Activated CD4-positive, alpha-beta T cell treated with anti-CD3 and anti-CD28 coated beads, Interleukin-2, amount 10 ng/mL, durations not matched to agents 7 days and 5 days (primary cell): ENCODE measurements at regions not wholly inside any gene's neighbourhood (a gene's known extent, or its start where the extent isn't known, plus 50 kb on each side); places are given as distances from the start of the nearest gene placed in this dataset.

Source experiments
- CTCF ChIA-PET: fragments of 350-600 bp; sonication (Branson Sonifier 250); formaldehyde crosslinking; loops from one replicate; lab custom pipeline; 2021; ENCODE audit warnings: antibody characterized with exemption; lab: Charles Lee
- POLR2A ChIA-PET: fragments of 350-600 bp; sonication (Branson Sonifier 250); formaldehyde crosslinking; loops from one replicate; lab custom pipeline; 2021; ENCODE audit warnings: antibody characterized with exemption; lab: Charles Lee
- DNase-seq: peaks from one replicate; pipeline ENCODE4 v3.0.0-alpha.2; 2020
- H3K27ac Mint-ChIP-seq: one replicate; pipeline ENCODE4 v1.8.0; 2021; ENCODE audit warnings: mild to moderate bottlenecking, moderate library complexity, mixed read lengths
- H3K27me3 Mint-ChIP-seq: one replicate; pipeline ENCODE4 v1.8.0; 2021; ENCODE audit warnings: mixed read lengths
- H3K36me3 Mint-ChIP-seq: one replicate; pipeline ENCODE4 v1.8.0; 2021; ENCODE audit warnings: low read depth, mixed read lengths
- H3K4me1 Mint-ChIP-seq: one replicate; pipeline ENCODE4 v1.8.0; 2021; ENCODE audit warnings: mixed read lengths
- H3K4me3 Mint-ChIP-seq: one replicate; pipeline ENCODE4 v1.8.0; 2021; ENCODE audit warnings: mild to moderate bottlenecking, moderate library complexity, mixed read lengths
- H3K9me3 Mint-ChIP-seq: one replicate; pipeline ENCODE4 v1.8.0; 2021; ENCODE audit warnings: mixed read lengths

DNA sequence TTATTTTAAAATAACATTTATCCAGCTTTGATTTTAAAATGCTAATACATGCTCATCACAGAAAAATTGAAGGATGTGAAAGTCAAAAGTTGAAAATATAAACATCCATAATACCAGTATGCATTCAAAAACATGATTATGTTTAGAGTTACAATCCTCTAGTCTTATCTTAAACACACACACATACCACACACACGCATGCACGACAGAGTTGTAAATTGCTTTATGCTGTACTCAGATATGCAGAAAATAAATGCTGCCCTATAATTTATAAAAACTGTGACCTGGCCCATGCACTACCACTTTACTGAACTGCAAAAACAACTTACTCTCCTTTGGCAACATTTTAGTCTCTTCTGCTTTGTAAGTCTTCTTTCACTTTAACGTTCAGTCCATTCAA, 793.0 kb upstream of the FANCL start:
- ChIA-PET CTCF (no interaction called here), POLR2A (no interaction called here)
- Mint-ChIP-seq H3K4me1 (no peaks in the 10 kb centered on the region), H3K27me3 (no peaks in the 10 kb centered on the region), H3K36me3 (no peaks in the 10 kb centered on the region), H3K4me3 (no peak overlapping the region), H3K9me3 (no peaks in the 10 kb centered on the region), H3K27ac (no peak overlapping the region)
- DNase-seq = no peak

DNA sequence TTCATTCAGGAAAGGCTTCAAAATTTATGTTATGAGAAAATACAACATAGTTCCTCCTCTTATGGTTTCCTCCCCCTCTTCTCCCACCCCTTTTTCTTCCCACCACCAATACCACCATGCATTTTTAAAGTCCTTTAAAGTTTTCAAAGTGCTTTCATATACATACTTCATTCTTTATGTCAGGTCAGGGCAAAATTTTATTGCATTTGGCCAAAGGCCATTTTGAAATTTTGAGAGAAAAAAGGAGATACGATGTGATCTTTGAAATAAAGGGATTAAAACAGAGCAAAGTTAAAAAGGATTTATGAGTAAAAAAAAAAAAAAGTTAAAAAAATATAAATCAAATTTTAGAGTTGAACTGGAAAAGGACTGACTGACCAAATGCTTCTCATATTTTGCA, 792.5 kb upstream of the FANCL start:
- no peak overlapping the region for H3K4me3 Mint-ChIP-seq
- no peaks in the 10 kb centered on the region for H3K27me3 Mint-ChIP-seq
- POLR2A ChIA-PET = no interaction called here
- no peaks in the 10 kb centered on the region for H3K9me3 Mint-ChIP-seq
- DNase-seq = no peak
- H3K4me1 Mint-ChIP-seq = no peaks in the 10 kb centered on the region
- CTCF ChIA-PET = no interaction called here
- no peaks in the 10 kb centered on the region for H3K36me3 Mint-ChIP-seq
- no peak overlapping the region for H3K27ac Mint-ChIP-seq

DNA sequence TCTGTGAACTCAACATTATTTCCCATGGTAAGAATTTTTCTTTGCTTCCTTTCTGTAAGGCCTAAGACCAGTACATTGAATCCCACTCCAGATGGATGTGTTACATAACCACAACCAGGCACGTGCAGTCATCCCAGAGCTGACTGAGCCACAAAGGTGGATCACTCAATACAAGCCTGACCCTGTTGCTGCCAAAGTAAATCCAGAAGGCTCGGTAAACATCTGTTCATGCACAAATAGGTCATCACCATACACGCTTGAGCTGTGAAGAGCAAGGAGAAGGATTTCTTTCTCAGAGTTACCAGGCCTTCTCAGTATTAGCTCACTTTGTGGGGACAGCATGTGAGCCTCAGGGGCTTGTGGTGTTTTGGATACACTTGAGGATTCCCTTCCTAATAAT, 791.4 kb upstream of the FANCL start:
- H3K9me3 Mint-ChIP-seq = no peaks in the 10 kb centered on the region
- no peaks in the 10 kb centered on the region for H3K36me3 Mint-ChIP-seq

DNA sequence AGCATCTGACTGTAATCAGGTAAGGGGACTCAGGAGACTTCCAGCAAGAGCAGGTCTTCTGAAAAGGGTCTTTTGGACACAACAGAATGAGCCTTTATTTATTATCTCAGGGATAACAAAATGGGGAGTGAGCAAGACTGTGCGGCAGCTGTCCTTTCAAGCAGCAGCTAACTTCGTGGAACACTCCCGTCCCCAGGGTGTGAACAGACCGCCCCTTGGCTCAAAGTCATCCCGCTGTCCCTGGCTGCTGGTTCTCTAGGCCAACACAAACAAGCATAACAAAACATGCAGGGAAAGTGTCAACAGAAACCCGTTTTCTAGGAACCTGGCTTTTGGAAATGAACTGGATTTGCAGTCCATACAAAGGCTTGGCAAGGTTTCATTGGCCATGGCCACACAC, 787.9 kb upstream of the FANCL start:
- DNase-seq = no peak
- Mint-ChIP-seq H3K4me3 (no peak overlapping the region), H3K9me3 (no peaks in the 10 kb centered on the region), H3K27ac (no peak overlapping the region), H3K36me3 (no peaks in the 10 kb centered on the region), H3K27me3 (no peaks in the 10 kb centered on the region), H3K4me1 (no peaks in the 10 kb centered on the region)
- ChIA-PET CTCF (no interaction called here), POLR2A (no interaction called here)

More for the DNA sequence above, 791.4 kb upstream of the FANCL start:
- DNase-seq = no peak
- Mint-ChIP-seq H3K27ac (no peak overlapping the region), H3K4me3 (no peak overlapping the region), H3K27me3 (no peaks in the 10 kb centered on the region), H3K4me1 (no peaks in the 10 kb centered on the region)
- ChIA-PET CTCF (no interaction called here), POLR2A (no interaction called here)

GRCh38 chr2:59027320-59027719, 786.2 kb upstream of the FANCL start:
- Mint-ChIP-seq H3K36me3 (no peaks in the 10 kb centered on the region), H3K27ac (no peak overlapping the region), H3K4me1 (no peaks in the 10 kb centered on the region), H3K27me3 (no peaks in the 10 kb centered on the region), H3K9me3 (no peaks in the 10 kb centered on the region), H3K4me3 (no peak overlapping the region)
- no peak for DNase-seq
- ChIA-PET POLR2A (no interaction called here), CTCF (no interaction called here)

DNA sequence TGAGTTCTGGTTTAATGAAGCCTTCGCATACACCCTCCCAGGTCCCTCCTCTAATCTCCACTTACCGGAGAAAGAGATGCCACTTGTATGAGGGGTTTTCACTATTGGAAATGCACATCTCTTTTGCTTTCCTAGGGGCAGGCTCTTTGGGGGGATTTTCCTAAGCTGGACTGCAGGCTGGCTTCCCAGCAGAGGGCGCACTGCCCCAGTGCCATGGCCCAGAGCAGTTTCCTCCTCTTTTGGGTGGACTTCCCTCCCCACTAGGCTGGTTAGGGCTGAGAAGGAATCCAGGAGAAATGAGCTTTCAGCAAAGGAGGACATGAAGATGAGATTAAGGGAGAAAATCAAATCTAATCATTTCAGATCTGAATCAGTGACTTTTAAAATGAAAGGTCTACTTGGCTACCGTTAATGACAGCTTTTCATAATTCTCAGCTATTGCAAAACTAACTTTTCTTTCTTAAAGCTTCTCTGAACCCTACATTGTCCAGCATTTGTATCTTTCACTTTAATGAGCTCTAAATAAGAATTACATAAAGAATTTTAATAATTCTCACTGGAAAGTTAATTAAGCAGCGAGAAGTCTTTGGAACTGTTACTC, 784.1 kb upstream of the FANCL start:
- Mint-ChIP-seq H3K9me3 (no peaks in the 10 kb centered on the region), H3K27me3 (no peaks in the 10 kb centered on the region), H3K36me3 (no peaks in the 10 kb centered on the region), H3K27ac (no peak overlapping the region), H3K4me1 (no peaks in the 10 kb centered on the region), H3K4me3 (no peak overlapping the region)
- CTCF ChIA-PET = interaction anchor here (0.8 kb wide), 1 partner anchor 1525 kb away, joined by 6 read pairs; no protein-coding TSS in a partner anchor
- POLR2A ChIA-PET = interaction anchor here (0.6 kb wide), 1 partner anchor 1615 kb away, joined by 3 read pairs; no protein-coding TSS in a partner anchor
- peak; percentile 11 for DNase-seq

DNA sequence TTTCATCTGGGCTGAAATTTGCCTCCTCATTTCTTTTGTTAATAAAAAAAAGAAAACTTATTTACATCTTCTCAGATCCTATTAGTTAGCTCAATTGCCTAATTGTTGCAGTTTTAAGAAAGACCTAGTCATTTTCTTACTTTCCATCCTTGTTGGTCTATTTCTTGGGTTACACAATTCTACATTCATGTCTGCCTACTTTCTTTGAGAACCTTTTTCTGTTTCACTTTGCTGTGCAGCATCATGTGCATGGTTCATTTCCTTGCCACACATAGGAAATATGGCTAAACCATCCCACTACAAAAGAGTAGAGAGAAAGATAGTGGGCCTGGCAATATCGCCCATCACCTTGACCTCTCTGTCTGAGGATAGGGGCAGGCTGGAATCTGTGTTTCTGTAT, 780.7 kb upstream of the FANCL start:
- Mint-ChIP-seq H3K27ac (no peak overlapping the region), H3K4me1 (no peaks in the 10 kb centered on the region), H3K4me3 (no peak overlapping the region), H3K36me3 (no peaks in the 10 kb centered on the region), H3K9me3 (no peaks in the 10 kb centered on the region), H3K27me3 (no peaks in the 10 kb centered on the region)
- ChIA-PET CTCF (no interaction called here), POLR2A (no interaction called here)
- DNase-seq = no peak

- Mint-ChIP-seq H3K4me3 (no peak overlapping the region), H3K9me3 (no peaks in the 10 kb centered on the region), H3K27ac (no peak overlapping the region), H3K27me3 (no peaks in the 10 kb centered on the region), H3K4me1 (no peaks in the 10 kb centered on the region), H3K36me3 (no peaks in the 10 kb centered on the region)
- CTCF ChIA-PET = no interaction called here
- POLR2A ChIA-PET = no interaction called here
- no peak for DNase-seq
Observed at GRCh38 chr2:59019566-59020159, 778.5 kb upstream of the FANCL start.

DNA sequence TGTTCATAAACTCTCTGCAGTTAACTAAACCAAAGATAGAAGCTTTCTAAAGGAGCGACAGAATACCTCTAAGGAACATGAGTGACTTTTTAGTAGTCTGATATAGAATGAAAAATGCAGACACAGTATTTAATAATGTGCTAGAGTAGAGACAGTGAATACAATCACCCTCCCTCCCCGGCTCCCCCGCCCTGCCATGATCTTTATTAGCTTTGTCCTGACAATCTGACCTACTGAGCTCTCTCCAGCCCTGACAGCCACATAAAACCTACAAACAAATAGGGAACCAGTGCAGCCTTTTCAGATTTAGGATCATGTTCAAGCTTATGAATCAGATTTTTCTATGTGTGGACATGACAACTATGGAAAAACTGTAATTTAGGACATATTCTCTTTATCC, 777.6 kb upstream of the FANCL start:
- H3K27me3 Mint-ChIP-seq = no peaks in the 10 kb centered on the region
- ChIA-PET POLR2A (no interaction called here), CTCF (no interaction called here)
- no peak overlapping the region for H3K4me3 Mint-ChIP-seq
- H3K4me1 Mint-ChIP-seq = no peaks in the 10 kb centered on the region
- no peaks in the 10 kb centered on the region for H3K9me3 Mint-ChIP-seq
- DNase-seq = no peak
- no peak overlapping the region for H3K27ac Mint-ChIP-seq
- H3K36me3 Mint-ChIP-seq = no peaks in the 10 kb centered on the region

GRCh38 chr2:59015027-59015426, 773.9 kb upstream of the FANCL start:
- DNase-seq = no peak
- ChIA-PET POLR2A (no interaction called here), CTCF (no interaction called here)
- no peak overlapping the region for H3K27ac Mint-ChIP-seq
- H3K4me3 Mint-ChIP-seq = no peak overlapping the region
- no peaks in the 10 kb centered on the region for H3K27me3 Mint-ChIP-seq
- no peaks in the 10 kb centered on the region for H3K4me1 Mint-ChIP-seq
- H3K36me3 Mint-ChIP-seq = no peaks in the 10 kb centered on the region
- no peaks in the 10 kb centered on the region for H3K9me3 Mint-ChIP-seq

DNA sequence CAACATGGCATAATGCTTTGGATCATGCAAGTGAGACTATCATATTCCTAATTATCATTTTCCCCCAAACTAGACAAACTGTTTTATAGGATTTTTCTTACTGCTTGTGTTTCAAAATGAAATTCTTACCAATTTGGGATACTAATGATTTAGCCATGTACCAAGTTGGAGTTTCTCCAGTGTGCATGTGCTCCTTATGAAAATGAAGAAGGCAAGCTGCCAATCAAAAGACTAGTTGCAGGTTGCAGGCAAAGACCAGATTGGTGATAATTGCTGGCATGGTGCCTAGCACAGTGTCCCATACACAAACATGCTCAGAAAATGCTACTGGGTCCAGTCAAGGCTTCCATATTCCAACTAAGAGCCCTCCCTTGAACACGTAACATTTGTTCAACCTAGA, 771.8 kb upstream of the FANCL start:
- Mint-ChIP-seq H3K27ac (no peak overlapping the region), H3K4me3 (no peak overlapping the region), H3K27me3 (no peaks in the 10 kb centered on the region), H3K36me3 (no peaks in the 10 kb centered on the region), H3K4me1 (no peaks in the 10 kb centered on the region), H3K9me3 (no peaks in the 10 kb centered on the region)
- ChIA-PET CTCF (no interaction called here), POLR2A (no interaction called here)
- DNase-seq = no peak

- no peaks in the 10 kb centered on the region for H3K4me1 Mint-ChIP-seq
- no peaks in the 10 kb centered on the region for H3K27me3 Mint-ChIP-seq
- ChIA-PET POLR2A (no interaction called here), CTCF (no interaction called here)
- no peaks in the 10 kb centered on the region for H3K36me3 Mint-ChIP-seq
- no peaks in the 10 kb centered on the region for H3K9me3 Mint-ChIP-seq
- no peak overlapping the region for H3K4me3 Mint-ChIP-seq
- H3K27ac Mint-ChIP-seq = no peak overlapping the region
- DNase-seq = no peak
Observed at GRCh38 chr2:59012234-59012633, 771.1 kb upstream of the FANCL start.

DNA sequence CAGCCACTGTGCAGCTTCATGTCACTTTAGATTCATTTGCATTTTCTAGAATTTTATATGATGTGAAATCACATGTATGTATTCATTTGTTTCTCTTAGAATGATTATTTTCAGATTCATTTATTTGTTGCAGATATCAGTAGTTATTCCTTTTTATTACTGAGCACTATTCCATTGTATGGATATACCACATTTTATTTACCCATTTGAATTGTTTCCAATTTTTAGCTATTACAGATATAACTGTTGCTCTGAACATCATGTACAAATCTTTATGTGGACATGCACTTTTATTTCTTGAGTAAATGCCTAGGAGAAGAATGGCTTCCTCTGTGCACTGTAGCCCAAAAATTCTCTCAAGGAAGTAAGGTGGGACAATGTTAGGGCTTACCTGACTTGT, 767.8 kb upstream of the FANCL start:
- Mint-ChIP-seq H3K9me3 (no peaks in the 10 kb centered on the region), H3K36me3 (no peaks in the 10 kb centered on the region), H3K4me1 (no peaks in the 10 kb centered on the region), H3K27ac (no peak overlapping the region), H3K27me3 (no peaks in the 10 kb centered on the region), H3K4me3 (no peak overlapping the region)
- ChIA-PET CTCF (no interaction called here), POLR2A (no interaction called here)
- no peak for DNase-seq
